Left ventricle myocardium inferior (tissue), 1 donor: ENCODE measurements at regions not wholly inside any gene's neighbourhood (a gene's known extent, or its start where the extent isn't known, plus 50 kb on each side); places are given as distances from the start of the nearest gene placed in this dataset.

Source experiments
- DNase-seq: peaks from one replicate; pipeline ENCODE4 v3.0.0-alpha.2; 2020
- H3K27ac ChIP-seq: fragments of 200-600 bp; replicated peaks from 2 replicates; pipeline ENCODE4 v1.8.0; 2021
- H3K27me3 ChIP-seq: fragments of 200-600 bp; 2 replicates; pipeline ENCODE4 v1.8.0; 2021; ENCODE audit warnings: low read depth
- H3K36me3 ChIP-seq: fragments of 200-600 bp; 2 replicates; pipeline ENCODE4 v1.8.0; 2021
- H3K4me1 ChIP-seq: fragments of 200-600 bp; 2 replicates; pipeline ENCODE4 v1.8.0; 2021
- H3K4me3 ChIP-seq: fragments of 200-600 bp; 2 replicates; pipeline ENCODE4 v1.8.0; 2021; ENCODE audit warnings: mild to moderate bottlenecking, moderate library complexity
- H3K9me3 ChIP-seq: fragments of 200-600 bp; replicated peaks from 2 replicates; pipeline ENCODE4 v1.8.0; 2021
- CTCF ChIP-seq: fragments of 200-600 bp; IDR thresholded peaks from 2 replicates; pipeline ENCODE4 v1.8.0; 2021; ENCODE audit warnings: antibody characterized with exemption, mild to moderate bottlenecking, borderline replicate concordance
- intact Hi-C: fragments of 100-400 bp; cut with micrococcal nuclease; formaldehyde crosslinking; loops from one replicate; pipeline ENCODE4 v1.11.0; 2022
- donor health status: DM: no; HTN: yes; CAD: no; lungs with severe emphysema.

GRCh38 chr2:10239561-10239967, 63.1 kb upstream of the HPCAL1 start:
- peaks cover 50% of the 10 kb centered on the region for H3K4me1 ChIP-seq
- H3K9me3 ChIP-seq: no peaks in the 10 kb centered on the region
- H3K27me3 ChIP-seq: peaks cover 4% of the 10 kb centered on the region
- no peak for DNase-seq
- intact Hi-C loops: no loop called here
- H3K4me3 ChIP-seq: no peak overlapping the region
- TF ChIP-seq CTCF: peak; percentile 22
- no peak overlapping the region for H3K27ac ChIP-seq
- H3K36me3 ChIP-seq: no peaks in the 10 kb centered on the region

GRCh38 chr2:10240161-10240681, 62.5 kb upstream of the HPCAL1 start:
- no peak overlapping the region for H3K4me3 ChIP-seq
- peaks cover 4% of the 10 kb centered on the region for H3K27me3 ChIP-seq
- peaks cover 44% of the 10 kb centered on the region for H3K4me1 ChIP-seq
- H3K9me3 ChIP-seq: no peaks in the 10 kb centered on the region
- no peak overlapping the region for H3K27ac ChIP-seq
- intact Hi-C loops: no loop called here
- TF ChIP-seq CTCF: no peak
- no peaks in the 10 kb centered on the region for H3K36me3 ChIP-seq
- DNase-seq: no peak

GRCh38 chr2:10240911-10241610, 61.6 kb upstream of the HPCAL1 start:
- no peak for TF ChIP-seq CTCF
- peak; percentile 5 for DNase-seq
- Histone ChIP-seq H3K9me3 (no peaks in the 10 kb centered on the region), H3K27ac (no peak overlapping the region), H3K36me3 (no peaks in the 10 kb centered on the region), H3K27me3 (no peaks in the 10 kb centered on the region), H3K4me3 (no peak overlapping the region), H3K4me1 (peaks cover 35% of the 10 kb centered on the region)
- intact Hi-C loops: no loop called here

- Histone ChIP-seq H3K36me3 (no peaks in the 10 kb centered on the region), H3K27me3 (no peaks in the 10 kb centered on the region), H3K9me3 (no peaks in the 10 kb centered on the region), H3K4me1 (peaks cover 29% of the 10 kb centered on the region), H3K4me3 (no peak overlapping the region), H3K27ac (no peak overlapping the region)
- DNase-seq: peak; percentile 9
- TF ChIP-seq CTCF: no peak
- intact Hi-C loops: no loop called here
Observed at GRCh38 chr2:10241641-10242430, 60.9 kb upstream of the HPCAL1 start.

GRCh38 chr2:10242451-10242850, 60.3 kb upstream of the HPCAL1 start:
- Histone ChIP-seq H3K4me3 (no peak overlapping the region), H3K4me1 (peaks cover 23% of the 10 kb centered on the region), H3K36me3 (no peaks in the 10 kb centered on the region), H3K27ac (no peak overlapping the region), H3K27me3 (no peaks in the 10 kb centered on the region), H3K9me3 (no peaks in the 10 kb centered on the region)
- intact Hi-C loops: no loop called here
- DNase-seq: peak; percentile 11
- no peak for TF ChIP-seq CTCF
